Epithelial cell of proximal tubule (primary cell): ENCODE measurements at regions not wholly inside any gene's neighbourhood (a gene's known extent, or its start where the extent isn't known, plus 50 kb on each side); places are given as distances from the start of the nearest gene placed in this dataset.

Experiments
- DNase-seq: peaks from one replicate; pipeline ENCODE4 v3.0.0-alpha.2; 2011; ENCODE audit warnings: low read depth
- H3K4me3 ChIP-seq: 2 replicates; pipeline ENCODE4 v1.5.1; 2011; ENCODE audit warnings: low read depth, mild to moderate bottlenecking, low read length
- TF ChIP-seq, protein P1 (sequence below): conservative IDR thresholded peaks from 2 replicates; pipeline ENCODE4 v1.5.1; 2012; ENCODE audit warnings: low read depth, mild to moderate bottlenecking, low read length

DNA sequence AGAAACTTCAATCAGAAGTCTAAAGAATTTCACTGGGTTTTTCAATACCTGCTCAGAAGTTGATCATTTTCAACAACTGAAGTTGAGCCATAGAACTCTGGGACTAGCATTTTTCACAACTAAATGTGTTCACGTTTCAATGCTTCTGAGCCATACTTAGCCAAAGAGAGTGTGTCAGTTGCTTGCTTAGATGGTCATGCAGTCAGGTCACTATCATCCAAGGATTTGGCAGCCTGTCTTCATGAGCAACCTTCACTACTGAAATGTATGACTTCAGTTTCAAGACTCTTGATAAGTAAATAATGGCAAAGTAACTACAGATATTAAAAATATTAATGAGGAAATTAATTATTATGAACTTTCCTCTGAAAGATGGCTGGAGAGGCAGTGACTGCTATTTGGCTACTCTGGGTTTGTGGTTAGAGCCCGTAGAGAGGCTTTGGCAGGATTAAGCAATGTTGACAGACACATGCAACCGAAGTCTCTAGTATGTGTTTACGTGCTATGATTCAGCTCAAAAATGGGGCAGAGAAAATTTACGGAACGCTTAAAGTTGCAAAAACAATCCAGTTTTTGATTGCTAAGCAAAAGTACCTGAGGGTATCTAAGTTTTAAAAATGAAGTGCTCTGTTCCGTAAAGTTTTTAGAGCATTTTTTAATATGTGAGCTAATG, 133.8 kb downstream of the GMNC start:
- no peak for DNase-seq
- TF ChIP-seq, protein P1, sequence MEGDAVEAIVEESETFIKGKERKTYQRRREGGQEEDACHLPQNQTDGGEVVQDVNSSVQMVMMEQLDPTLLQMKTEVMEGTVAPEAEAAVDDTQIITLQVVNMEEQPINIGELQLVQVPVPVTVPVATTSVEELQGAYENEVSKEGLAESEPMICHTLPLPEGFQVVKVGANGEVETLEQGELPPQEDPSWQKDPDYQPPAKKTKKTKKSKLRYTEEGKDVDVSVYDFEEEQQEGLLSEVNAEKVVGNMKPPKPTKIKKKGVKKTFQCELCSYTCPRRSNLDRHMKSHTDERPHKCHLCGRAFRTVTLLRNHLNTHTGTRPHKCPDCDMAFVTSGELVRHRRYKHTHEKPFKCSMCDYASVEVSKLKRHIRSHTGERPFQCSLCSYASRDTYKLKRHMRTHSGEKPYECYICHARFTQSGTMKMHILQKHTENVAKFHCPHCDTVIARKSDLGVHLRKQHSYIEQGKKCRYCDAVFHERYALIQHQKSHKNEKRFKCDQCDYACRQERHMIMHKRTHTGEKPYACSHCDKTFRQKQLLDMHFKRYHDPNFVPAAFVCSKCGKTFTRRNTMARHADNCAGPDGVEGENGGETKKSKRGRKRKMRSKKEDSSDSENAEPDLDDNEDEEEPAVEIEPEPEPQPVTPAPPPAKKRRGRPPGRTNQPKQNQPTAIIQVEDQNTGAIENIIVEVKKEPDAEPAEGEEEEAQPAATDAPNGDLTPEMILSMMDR = no peak
- H3K4me3 ChIP-seq = no peak overlapping the region

DNA sequence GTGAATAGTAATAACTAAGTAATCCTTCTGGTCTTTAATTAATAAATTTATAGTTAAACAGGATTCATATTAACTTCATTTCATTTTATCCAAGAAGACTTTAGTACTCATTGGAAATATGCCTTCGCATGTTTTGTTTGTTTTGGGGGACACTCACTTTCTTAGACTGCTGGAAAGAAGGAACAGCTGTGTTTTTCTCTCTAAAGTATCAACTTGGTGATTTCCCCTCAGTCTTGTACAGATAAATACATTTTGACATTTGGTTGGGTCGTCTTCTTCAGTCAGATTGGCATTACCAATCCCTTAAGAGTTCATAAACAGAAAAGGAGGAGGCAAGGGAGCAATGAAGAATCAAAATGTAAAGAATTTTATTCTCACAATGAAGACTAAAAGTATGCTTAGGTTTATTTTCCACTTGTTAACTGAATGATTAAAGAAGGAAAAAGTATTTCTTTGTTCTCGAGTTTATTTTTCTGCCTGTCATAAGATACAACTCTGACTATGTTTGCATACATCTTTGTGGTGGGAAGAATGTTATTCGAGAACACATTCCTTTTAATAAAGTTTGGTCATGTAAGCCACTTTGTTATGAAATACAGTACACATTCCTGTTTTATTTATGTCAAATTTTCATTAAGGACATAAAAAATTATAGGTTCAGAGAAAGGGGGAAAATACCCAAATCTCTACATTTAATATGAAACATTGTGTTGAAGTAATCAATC, 140.2 kb downstream of the GMNC start:
- DNase-seq = no peak
- TF ChIP-seq, protein P1 = no peak
- no peak overlapping the region for H3K4me3 ChIP-seq

DNA sequence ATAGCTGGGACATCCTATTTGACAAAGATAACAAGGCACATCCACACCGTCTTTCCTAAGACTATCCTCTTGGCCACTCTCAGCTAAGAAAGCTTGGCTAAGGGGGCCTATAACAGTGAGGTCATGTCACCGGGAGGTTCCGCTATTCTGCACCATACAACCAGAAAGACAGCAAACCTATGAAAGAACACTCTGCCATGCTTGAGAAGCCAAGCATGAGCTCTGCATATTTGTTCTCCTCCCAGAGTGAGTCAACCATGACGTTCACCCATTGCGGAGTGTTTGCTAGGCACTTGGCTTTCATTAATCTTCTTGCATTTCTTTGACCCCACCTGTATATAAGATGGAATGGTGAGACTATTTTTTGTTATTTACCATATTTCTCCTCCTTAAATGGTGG, 141.2 kb downstream of the GMNC start:
- peak; percentile 78 for DNase-seq
- TF ChIP-seq, protein P1 = no peak

DNA sequence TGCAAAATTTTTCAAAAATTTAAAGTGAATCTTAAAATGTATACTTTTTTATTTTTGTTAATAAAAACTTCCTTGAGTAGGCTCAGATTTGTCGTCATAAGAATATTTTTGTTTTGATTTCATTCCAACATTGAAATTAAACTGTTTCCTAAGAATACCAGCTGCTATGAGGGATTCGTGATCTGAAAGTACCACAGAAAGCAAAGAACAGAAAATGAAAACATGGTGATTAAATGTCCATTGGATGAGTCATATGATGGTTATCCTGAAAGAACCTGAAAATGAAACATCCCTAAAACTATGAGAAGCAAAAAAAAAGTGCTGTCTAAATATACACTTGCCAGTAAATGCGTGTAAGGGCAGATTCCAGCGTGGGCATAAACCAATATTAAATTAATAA, 143.8 kb downstream of the GMNC start:
- H3K4me3 ChIP-seq = peak overlapping the region; percentile 25
- TF ChIP-seq, protein P1 = no peak
- no peak for DNase-seq

More for the DNA sequence above, 141.2 kb downstream of the GMNC start:
- H3K4me3 ChIP-seq = no peak overlapping the region

DNA sequence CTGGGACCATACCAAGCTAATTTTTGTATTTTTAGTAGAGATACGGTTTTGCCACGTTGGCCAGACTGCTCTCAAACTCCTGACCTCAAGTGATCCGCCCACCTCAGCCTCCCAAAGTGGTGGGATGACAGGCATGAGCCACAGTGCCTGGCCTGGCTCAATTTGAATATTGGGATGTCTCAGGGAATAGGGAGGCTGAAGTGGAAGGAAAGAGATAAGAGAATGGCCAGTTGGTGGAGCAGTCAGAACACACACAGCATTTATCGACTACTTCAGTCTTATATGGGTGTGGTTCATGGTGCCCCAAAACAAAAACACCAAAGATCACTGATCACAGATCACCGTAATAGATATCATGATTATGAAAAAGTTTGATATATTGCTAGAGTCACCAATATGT, 144.4 kb downstream of the GMNC start:
- DNase-seq = no peak
- peak overlapping the region; percentile 15 for H3K4me3 ChIP-seq
- TF ChIP-seq, protein P1 = peak; percentile 48

DNA sequence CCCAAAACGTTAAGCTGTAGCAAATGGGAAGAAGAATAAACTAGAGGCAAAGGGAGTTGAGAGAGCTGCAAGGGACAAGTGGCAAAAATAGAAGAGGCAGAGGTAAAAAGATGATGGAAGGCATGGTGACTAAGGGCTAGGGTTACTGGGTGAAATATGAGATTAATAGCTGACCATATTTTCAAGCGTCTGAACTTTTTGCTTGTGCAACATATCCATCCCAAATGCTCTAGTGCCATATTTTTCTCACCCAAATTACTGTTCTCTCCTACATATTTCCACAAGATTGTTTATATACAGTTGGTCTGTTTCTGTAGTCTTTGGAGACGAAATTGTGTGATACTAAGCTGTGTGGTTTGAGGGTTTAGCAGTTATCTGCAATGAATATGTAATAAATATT, 145.5 kb downstream of the GMNC start:
- DNase-seq = no peak
- H3K4me3 ChIP-seq = no peak overlapping the region
- TF ChIP-seq, protein P1 = no peak
